CD4-positive, alpha-beta T cell treated with Interleukin-1 beta for 1 hour (primary cell): ENCODE measurements at regions not wholly inside any gene's neighbourhood (a gene's known extent, or its start where the extent isn't known, plus 50 kb on each side); places are given as distances from the start of the nearest gene placed in this dataset.

Experiments used
- DNase-seq, 2 donors: peaks; one replicate each; pipeline ENCODE4 v3.0.0-alpha.2; 2020 to 2022

DNA sequence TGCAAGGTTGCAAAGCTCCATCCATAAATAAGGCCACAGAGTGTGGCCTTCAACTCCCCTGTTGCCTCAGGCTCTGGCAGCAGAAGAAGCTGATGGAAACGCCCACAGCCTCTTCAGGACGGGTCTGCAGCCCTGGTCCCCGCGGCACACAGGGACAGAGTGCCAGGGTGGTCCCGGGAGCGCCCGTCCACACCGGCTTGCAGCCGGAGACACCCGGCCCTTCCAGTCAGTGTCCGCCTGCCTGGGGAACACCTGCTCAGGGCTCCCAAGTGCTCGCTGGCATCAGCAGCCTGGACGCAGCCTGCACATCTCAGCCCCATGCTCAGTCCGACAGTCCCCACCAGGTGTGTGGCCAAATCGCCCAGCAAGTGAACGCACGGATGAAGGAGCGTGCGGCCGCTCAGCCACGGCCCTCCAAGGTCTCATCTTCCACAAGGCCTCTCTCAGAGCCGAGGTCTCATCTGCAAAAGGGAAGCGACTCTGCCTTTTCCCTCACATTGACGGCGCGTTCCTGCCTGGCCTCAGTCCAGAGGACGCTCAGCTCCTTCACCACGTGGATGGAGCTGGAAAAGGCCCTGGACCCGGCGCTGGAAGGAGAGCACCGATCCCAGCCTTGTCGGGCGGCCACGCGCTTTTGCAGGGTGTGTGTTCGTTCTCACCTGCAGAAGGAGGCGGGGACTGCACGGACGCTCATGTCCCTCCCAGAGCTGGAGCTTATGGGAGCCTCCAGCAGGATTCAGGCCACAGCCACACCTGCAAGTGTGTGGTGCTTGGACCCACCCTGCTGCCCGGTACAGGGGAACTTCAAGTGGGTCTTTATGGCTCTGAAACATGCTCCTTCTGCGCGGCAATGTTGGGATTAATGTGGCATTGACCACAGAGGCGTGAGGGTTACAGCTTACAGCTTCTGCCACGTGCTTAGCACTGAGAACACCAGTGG lies 180.4 kb downstream of the DLL1 start:
- no peak for DNase-seq

DNA sequence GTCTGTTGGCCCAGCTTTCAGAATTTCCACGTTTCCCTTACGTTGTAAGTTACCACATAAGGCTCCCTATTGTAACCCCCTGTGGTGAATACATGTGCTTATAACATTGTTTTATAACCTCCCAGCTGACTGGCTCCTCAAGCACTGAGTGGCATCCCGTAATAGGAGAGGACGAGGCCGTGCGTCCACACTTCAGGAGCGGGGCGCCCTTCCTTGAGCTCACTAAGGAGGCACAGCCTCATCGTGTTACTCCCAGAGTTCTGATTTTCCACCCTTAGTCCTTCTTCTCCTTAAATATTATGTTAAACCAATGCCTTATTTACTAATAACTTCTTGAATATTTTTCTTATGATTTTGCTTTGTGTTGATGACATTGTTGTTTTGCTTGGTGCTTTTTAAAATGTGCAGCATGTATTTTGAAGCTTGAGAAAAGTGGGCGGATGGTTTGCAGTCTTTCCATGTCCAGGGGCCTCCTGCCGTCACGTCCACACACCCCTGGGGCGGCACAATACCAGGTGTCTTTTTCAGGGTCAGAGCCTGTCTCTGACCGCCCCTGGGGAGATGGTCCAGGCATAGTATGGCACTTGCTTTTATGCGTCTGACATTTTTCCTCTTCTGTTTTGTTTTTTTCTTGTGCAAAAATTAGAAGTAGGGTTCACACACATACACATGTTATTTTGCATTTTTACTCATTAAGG lies 181.8 kb downstream of the DLL1 start:
- DNase-seq = no peak

DNA sequence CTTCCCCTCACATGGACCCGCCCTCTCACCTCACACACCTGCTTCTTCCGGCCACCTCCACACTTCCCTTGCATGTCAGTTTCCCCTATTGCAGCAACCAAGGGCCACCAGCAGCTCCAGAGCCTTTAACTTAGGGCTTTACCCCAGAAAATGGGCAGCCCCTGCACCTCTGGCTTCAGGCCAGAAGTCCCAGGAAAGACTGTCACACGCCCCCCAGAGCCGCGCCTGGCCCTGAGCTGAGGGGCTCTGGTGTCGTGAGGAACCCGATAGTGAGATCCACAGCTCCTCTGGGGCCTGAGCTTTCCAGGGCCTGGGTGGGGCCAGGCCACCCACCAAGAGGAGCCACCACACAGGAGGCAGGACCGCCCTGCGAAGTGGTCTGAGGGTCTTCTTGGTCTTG lies 182.4 kb downstream of the DLL1 start:
- no peak for DNase-seq

DNA sequence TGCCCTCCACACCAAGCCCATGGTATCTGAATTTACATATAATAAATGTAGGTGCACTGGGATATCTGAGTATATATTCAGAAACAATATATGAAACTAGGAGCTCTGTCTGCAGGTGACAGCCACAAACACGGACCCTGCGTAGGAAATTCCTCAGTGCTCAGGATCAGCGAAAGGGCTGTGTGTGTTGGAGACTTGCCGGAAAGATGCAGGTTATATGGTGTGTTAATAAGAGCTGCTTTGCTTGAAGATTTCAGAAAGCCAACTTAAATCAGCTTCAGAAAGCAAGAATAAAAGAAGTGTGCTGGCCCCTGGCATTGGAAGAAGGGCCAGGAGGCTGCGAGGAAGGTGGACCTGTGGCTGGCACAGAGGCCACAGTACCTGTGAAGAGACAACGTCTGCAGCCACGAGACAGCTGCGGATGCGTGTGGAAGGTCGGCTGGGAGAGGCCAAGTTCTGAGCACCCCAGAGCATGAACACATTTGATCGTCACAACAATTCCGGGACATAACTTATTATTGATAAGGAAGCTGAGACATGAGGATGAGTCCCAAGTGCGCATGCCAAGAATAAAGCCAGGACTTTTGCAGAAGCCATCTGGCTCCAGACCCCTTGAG lies 183.2 kb downstream of the DLL1 start:
- DNase-seq = no peak

DNA sequence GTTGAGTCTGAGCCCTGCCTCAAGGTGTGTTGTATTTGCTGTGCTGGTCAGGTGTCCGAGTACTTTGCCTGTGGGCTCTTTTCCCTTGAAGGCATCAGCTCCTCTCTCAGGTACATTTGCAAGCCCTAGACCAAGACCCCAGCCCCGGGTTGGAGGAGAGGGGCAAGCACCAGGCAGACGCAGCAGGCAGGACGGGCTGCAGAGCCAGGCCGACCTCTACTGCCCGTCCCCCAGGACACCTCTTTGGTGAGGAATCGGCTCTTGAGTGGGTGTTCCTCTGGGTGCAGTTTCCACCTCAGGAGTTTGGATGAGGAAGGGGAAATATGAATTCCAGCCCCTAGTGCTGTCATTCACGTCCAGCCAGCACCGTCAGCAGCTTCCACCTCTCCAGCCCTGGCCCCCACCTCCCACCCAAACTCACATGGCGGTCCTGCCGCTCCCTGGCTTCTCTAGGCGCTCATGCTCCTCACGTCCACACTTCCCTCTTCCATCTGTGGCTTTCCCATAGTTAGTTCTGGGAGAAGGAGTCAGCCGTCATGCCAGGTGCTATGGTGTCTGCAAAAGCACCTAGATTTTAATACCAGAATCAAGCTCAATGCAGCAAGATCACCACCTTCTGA lies 183.9 kb downstream of the DLL1 start:
- no peak for DNase-seq

DNA sequence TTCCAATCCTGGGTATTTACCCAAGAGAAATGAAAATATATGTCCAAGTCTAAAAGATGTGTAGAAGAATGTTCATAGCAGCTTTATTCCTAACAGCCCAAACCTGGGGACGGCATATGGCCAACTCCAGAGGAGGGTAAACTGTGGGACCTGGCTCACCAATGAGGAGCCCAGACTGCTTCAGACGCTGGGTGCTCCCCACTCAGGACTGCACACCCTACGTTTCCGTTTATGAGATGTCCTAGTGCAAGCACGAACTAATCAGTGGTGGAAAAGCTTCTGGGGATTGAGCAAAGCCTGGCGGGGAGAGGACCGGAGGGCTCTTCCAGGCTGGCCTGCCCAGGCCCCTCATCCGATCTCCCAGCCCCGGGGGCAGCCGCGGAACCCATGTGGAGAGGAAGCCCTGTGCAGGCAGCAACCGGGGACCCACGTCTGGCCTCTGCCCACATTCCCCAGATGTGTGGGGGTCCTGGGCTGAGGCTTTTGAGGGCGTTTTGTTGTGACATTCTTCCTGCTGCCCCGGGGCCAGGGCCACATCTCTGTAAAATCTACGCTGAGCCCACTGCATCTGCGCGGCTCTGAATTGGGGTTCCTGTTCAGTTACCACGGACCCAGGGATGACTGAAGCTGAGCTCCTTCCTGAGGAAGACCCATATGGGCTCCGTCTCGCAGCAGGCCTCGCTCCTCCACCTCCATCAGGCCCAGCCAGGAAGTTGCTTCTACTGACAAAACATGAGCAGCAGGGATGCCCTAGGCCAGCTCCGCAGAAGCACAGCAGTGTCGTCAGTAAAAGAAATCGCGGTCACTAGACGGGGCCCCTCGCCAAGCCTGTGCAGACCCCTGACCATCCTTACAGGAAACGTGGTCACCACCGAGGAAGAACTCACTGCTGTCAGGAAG lies 188.0 kb downstream of the DLL1 start:
- no peak for DNase-seq

DNA sequence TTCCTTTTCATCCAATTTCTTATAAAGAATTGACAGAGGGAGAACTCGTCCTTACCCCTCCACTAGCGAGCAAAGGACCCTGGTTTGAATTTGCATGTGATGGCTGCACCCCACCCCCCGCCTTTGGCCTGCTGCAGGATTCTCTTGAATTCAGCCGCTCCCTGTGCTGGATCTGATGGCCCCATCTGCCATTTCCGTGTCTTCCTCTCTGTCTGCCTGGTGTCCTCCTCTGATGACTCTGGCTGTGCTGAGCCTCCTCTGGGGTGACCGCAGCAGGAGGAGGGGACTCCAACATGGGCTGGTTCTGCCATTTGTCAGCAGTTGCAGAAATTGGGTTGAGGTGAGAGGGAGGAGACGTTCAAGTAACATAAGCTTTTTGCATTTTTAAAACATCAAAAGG lies 188.8 kb downstream of the DLL1 start:
- DNase-seq = no peak

DNA sequence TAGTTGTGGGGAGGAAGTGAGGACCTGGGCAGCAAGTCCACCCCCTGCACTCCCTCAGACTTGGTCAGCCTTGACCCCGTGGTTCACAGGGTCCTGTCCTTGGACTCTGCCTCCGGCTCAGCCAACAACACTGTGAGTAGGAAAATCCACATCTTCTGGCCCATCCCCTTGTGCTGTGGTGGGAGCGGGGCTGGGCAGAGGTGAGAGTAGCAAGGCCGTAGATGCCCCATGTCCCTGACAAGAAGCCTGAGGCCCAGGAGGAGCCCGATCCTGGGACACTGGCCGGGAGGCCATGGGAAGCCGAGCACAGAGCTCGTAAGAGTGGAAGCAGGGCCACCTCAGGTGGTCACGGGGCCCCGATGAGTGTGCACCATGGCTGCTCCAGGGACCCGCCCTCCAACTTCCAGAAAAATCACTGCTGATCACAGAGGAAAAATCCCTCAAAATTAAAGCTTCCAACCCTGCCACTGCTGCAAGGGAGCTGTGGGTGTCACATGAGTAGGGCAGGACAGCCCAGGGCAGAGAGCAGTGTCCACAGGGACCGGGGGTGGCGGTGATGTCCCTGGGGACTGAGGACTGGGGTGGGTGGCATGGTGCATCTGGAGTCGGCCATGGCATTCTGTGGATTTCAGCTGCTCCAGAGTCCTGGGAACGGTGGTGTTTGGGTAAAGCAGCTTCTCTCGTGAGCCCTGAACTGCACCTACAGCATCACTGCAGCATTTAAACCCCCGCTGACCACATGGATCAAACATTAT lies 189.4 kb downstream of the DLL1 start:
- no peak for DNase-seq

DNA sequence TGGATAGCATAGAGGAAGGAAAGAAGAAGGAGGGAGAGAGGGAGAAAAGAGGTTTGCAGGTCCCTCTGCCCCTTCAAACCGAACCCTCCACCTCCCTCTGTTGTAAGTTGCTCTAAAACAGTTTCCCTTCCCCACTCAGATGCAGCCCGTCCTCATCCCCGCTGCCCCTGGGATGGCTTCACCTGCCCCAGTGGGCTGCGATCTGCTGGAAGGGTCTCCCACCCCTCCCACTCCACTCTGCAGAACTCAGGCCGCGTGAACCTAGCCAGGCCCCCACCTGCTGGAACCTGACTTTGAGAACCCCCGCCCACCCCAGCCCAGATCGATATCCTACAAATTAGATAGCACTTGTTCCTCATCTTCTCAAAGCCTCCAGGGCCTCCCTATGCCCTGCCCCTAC lies 190.8 kb downstream of the DLL1 start:
- DNase-seq = no peak

DNA sequence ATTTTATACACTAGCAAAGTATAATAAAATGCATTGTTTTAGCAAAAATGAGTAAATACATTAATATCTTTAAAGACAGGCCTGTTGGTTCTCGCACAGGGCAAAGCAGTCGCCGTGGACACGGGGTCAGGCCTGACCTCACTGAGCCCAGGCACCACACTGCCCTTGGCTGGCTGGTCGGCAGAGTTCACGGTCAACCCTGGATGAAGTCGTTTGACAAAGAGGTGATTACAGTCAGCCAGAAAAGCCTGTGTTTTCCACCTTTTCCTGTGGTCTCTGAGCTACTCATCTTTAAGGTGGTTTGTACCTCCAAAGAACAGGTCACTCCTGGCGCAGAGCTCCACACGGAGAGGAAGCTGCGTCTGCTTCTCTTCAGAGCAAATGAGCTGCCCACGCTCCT lies 191.5 kb downstream of the DLL1 start:
- DNase-seq = no peak

DNA sequence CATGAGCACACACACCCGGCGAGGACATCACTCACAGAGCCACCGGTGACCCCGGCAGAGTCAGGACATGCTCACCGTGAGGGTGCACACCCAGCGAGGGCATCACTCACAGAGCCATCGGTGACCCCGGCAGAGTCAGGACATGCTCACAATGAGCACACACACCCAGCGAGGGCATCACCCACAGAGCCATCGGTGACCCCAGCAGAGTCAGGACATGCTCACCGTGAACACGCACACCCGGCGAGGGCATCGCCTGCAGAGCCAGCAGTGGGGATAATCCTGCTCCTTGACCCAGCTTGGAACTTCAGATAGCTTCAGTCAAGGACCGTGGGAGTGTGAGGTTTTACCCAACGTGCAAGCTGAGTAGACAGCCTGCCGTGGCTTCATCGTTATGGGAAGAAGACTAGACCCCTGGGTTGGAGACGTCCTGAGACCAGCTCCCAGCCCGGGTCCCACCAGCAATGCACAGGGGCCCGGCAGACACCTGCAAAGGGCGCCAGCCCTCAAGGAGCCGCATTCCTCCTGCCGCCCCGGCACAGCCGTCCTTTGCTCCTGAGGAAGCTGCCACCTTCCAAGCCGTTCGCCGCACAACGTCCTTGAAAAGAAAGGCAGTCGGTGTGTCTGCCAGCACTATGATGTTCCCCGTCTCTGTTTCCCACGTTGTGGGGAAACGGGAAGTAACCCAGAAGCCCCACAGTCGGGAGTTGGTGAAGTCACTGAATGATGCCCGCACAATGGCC lies 192.3 kb downstream of the DLL1 start:
- DNase-seq = no peak

DNA sequence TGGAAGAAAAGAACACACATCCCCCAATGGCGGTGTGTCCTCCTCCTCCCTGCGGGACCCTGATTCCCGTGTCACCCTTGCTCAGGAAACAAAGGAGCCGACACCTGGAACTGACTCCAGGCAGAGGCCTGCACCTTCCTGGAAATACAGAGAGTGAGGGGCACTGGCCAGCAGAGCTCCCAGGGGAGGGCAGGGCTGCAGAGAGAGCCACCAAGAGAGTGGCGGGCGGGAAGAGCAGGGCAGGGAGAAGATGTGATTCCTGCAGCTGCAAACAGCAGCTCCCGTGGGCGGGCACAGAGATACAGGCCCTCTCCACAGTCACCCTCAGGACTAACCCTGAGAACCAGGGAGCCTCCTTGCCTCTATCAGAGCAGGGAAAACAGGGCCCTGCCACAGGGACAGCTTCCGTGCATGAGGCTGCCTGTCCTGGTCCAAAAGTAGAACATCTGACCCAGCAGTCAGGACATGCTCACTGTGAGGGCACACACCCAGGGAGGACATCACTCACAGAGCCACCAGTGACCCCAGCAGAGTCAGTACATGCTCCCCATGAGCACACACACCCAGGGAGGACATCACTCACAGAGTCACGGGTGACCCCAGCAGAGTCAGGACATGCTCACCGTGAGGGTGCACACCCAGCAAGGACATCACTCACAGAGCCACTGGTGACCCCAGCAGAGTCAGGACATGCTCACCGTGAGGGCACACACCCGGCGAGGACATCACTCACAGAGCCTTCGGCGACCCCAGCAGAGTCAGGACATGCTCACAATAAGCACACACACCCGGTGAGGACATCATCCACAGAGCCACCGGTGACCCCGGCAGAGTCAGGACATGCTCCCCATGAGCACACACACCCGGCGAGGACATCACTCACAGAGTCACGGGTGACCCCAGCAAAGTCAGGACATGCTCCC lies 193.1 kb downstream of the DLL1 start:
- no peak for DNase-seq

DNA sequence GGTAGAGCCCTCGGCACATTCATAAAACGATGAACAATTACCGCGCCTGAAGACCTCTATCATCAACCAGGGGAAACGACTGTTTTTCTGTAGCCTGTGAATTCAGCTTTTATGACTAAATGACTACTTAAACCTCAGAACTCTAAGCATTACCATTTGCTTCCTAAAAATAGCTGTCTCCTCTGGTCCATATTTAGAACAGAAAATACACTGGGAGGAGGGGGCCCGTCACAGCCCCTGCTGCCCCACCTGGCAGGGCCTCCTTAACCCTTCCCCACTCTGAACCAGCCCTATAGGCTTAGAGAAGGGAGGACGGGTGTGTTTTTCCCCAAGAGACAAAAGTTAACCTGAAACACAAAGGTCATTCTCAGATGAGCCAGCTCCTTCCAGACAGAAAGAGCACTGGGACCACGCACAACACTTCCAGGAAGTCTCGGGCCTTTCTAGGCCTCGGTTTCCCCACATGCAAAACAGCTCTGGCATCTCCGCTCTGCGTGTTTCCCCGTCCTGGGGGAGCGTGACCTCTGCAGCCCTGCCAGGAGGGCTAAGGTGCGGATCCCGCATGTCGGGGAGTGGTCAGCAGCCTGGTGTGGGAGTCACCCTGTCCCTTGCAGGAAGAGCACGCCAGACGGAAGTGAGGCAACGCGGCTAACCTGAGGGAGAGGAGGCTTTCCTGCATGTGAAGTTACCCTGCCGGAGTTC lies 193.9 kb downstream of the DLL1 start:
- no peak for DNase-seq

DNA sequence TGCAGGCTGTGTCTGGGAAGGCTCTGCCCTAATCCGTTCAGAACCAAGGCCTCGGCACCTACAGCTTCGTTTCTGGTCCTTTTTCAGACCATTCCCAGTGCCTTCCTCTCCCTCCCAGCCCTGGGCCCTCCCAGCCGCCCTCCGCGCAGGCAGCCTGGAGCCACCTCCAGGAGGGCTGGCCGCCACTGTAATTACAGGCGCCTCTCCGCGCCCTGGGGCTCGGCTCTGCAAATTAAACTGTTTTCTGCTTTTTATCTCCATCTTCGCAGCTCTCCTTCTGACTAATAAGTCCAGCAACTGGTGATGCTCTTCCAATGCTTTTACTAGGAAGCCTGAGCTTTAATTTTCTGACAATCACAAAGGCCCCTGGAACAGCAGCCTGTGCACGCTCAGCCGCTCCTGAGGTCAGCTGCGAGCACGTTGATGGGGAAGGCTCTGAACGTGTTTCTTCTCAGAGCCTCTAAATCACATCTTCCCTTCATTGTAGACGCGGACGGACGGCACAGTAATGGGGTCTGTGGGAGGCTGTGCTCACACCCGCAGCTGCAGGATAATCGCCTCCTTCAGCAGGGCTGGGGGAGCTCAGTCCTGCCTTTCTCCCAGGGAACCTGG lies 194.6 kb downstream of the DLL1 start:
- DNase-seq = no peak

DNA sequence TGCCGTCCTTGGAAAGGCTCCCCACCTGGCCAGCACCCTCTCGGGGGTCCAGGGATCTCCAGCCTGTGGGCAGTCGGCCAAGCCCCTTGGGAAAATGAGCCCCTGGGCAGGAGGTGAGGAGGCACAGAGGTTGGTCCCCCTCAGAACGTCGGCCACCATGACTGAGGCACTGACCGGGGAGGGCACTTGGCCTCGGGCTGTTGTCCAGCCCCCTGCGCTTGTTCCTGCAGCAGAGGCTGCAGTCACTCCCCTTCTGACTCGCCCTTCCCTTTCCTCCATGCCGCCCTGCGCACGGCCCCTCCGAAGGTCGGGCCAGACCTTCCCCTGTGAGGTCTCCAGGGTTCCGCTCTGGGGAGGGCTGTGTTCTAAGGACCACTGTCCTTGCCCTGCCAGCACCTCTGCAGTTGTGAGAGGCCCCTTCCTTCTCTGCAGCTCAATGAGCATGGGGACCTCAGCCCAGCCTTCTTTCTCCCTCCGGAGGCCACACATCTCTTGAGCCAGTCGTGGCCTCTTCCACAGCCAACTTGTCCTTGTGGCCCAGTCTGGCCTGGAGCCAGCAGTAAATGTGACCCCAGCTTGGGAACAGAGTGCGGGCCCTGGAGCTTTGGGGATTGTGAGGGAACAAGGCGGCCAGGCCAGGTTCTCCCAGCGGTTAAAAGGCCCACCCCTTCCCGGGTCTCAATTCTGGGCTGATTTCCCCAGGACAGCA lies 195.5 kb downstream of the DLL1 start:
- DNase-seq = no peak

DNA sequence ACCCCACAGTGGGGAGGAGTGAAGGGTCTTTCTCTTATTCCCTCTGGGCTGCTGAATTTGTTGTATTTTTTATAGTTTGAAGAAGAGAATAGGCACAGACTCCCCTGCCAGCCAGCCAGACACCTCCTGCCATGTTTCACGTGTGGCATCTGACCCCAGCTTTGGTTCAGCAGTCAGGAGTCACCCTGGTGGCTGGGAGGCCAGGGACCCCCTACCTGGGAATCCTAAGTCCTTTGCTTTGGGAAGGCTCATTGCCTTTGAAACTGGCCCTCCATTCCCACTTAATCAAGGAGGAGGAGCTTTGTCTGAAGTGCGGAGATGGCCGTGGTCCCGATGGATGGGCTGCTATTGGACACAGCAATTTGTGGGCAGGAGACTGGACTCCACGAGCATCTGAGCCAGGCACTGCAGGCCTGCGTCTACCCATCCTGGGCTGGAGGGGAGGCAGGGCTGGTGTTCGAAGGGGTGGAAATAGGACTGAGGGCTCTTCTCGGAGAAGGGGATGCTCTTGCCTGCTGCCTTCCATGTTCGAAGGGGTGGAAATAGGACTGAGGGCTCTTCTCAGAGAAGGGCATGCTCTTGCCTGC lies 196.1 kb downstream of the DLL1 start:
- DNase-seq = no peak
